LNCAP (cell line): ENCODE measurements at regions not wholly inside any gene's neighbourhood (a gene's known extent, or its start where the extent isn't known, plus 50 kb on each side); places are given as distances from the start of the nearest gene placed in this dataset.

Experiments
- CTCF ChIP-seq: fragments of 450-650 bp; IDR thresholded peaks from 2 replicates; pipeline ENCODE4 v1.5.1; 2017; ENCODE audit warnings: mild to moderate bottlenecking

- TF ChIP-seq CTCF, result no peak
Measured at GRCh38 chr14:106248321-106249192, 722.2 kb downstream of the TMEM121 start.

- peak; percentile 95 for TF ChIP-seq CTCF
Measured at GRCh38 chr14:106257569-106257994, 731.2 kb downstream of the TMEM121 start.

- TF ChIP-seq CTCF, result peak; percentile 39
Measured at GRCh38 chr14:106268013-106268727, 741.8 kb downstream of the TMEM121 start.

- TF ChIP-seq CTCF, result no peak
Measured at GRCh38 chr14:106269029-106269428, 742.6 kb downstream of the TMEM121 start.

GRCh38 chr14:106269451-106270204 lies 743.2 kb downstream of the TMEM121 start:
- no peak for TF ChIP-seq CTCF

- no peak for TF ChIP-seq CTCF
Measured at GRCh38 chr14:106276326-106277267, 750.2 kb downstream of the TMEM121 start.
